ENCODE measurements at regions not wholly inside any gene's neighbourhood (a gene's known extent, or its start where the extent isn't known, plus 50 kb on each side); places are given as distances from the start of the nearest gene placed in this dataset.

DNA sequence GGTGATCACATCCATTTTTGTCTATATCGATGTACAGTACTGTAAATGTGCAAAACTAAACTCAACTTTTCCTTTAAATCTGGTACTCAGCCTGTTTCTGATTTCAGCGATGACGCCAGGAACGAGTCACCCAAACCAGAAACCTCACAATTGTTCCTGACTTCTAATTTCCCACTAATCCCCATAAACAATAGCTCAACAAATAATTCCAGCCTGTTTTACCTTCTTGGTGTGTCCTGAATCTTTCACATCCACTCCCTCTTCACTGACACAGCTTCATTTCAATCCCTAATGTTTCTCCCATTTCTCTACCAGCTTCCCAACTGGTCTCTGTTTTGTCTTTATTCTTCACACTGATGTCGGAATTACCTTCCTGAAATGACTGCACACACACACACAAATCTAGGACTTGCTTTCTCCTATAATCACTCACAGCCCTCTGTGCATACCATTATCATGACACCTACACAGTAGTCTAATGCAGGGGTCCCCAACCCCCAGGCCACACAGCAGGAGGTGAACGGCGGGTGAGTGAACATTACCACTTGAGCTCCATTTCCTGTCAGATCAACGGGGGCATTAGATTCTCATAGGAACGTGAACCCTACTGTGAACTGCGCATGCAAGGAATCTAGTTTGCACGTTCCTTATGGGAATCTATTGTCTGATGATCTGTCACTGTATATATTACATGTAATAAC lies 97.8 kb upstream of the SLC30A5 start:
- TF ChIP-seq, protein P1, sequence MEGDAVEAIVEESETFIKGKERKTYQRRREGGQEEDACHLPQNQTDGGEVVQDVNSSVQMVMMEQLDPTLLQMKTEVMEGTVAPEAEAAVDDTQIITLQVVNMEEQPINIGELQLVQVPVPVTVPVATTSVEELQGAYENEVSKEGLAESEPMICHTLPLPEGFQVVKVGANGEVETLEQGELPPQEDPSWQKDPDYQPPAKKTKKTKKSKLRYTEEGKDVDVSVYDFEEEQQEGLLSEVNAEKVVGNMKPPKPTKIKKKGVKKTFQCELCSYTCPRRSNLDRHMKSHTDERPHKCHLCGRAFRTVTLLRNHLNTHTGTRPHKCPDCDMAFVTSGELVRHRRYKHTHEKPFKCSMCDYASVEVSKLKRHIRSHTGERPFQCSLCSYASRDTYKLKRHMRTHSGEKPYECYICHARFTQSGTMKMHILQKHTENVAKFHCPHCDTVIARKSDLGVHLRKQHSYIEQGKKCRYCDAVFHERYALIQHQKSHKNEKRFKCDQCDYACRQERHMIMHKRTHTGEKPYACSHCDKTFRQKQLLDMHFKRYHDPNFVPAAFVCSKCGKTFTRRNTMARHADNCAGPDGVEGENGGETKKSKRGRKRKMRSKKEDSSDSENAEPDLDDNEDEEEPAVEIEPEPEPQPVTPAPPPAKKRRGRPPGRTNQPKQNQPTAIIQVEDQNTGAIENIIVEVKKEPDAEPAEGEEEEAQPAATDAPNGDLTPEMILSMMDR (conservative IDR thresholded peaks at IDR 0.05): no peak
- no peak for TF ChIP-seq ZFX (IDR thresholded peaks at IDR 0.05)
